ENCODE measurements at regions not wholly inside any gene's neighbourhood (a gene's known extent, or its start where the extent isn't known, plus 50 kb on each side); places are given as distances from the start of the nearest gene placed in this dataset.

DNA sequence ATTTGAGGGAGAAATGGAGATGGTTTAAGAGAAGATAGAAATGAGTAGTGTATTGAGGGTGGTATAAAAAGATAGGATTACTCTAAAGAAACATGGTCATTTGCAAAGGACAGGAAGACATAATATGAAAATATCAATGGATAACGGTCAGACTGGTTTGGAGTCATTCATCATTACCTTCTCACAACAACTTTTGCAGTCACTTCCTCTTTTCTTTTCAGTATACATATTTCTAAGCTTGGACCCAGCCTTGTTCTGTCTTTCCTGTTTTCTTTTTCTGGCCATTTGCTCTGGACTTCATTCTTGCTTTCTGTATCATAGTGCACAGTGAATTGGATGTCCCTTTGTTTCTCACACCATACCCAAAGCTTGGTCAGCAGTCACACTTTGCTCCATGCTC, 966.5 kb upstream of the TYRP1 start:
- ChIA-PET CTCF (no interaction called here), POLR2A (ENCODE audit: unreplicated experiment) (no interaction called here)
- no CpG with 5 or more reads among the region's 1 CpG for WGBS, 2 experiments (ENCODE audit: extremely low coverage in 2 of 2, insufficient read length in 1 of 2)

More for the DNA sequence above, 966.5 kb upstream of the TYRP1 start:
- Histone ChIP-seq H3K27ac (ENCODE audit: insufficient read depth, low read length) (no peak overlapping the region), H4K20me1 (ENCODE audit: insufficient read depth, low read length) (no peaks in the 10 kb centered on the region), H2AK5ac (ENCODE audit: low read depth, low read length) (no peak overlapping the region), H2BK120ac (ENCODE audit: low read depth, low read length) (no peak overlapping the region), H3K36me3 (ENCODE audit: control insufficient read depth, insufficient read depth, low read length) (no peaks in the 10 kb centered on the region), H3K9me1 (ENCODE audit: insufficient read depth, low read length) (no peaks in the 10 kb centered on the region), H3K4me3 (ENCODE audit: insufficient read depth, low read depth, low read length) (no peak overlapping the region), H2BK20ac (ENCODE audit: low read depth, low read length) (no peak overlapping the region), H2BK15ac (ENCODE audit: low read depth, low read length) (no peak overlapping the region), H2BK5ac (ENCODE audit: low read depth, low read length, poor library complexity, severe bottlenecking) (no peak overlapping the region), H3K4me2 (ENCODE audit: low read depth, low read length) (no peak overlapping the region), H3K23ac (ENCODE audit: low read depth, low read length) (no peak overlapping the region), H4K91ac (ENCODE audit: insufficient read depth, low read depth, low read length) (no peak overlapping the region), H3K4me1 (ENCODE audit: control insufficient read depth, insufficient read depth, low read length) (no peaks in the 10 kb centered on the region), H2AFZ (replicated peaks; ENCODE audit: low read length, poor library complexity) (no peak overlapping the region), H3K9ac (ENCODE audit: low read depth, low read length) (no peak overlapping the region), H3K79me1 (ENCODE audit: low read depth in 1 of 2, low read length in 2 of 2) (no peaks in the 10 kb centered on the region), H3K27me3 (ENCODE audit: control insufficient read depth, insufficient read depth, low read length) (no peaks in the 10 kb centered on the region), H4K8ac (ENCODE audit: low read depth in 2 of 2, low read length in 2 of 2) (no peak overlapping the region), H3K18ac (ENCODE audit: low read depth, low read length) (no peak overlapping the region), H3K4ac (ENCODE audit: low read depth, low read length) (no peak overlapping the region), H4K5ac (ENCODE audit: low read depth, low read length) (no peak overlapping the region), H3K56ac (ENCODE audit: extremely low read depth, insufficient read depth, low read length) (no peak overlapping the region), H3K14ac (replicated peaks; ENCODE audit: low read depth, low read length) (no peak overlapping the region), H2AK9ac (replicated peaks; ENCODE audit: low read depth, low read length, poor library complexity) (no peak overlapping the region), H3K9me3 (ENCODE audit: control insufficient read depth, insufficient read depth, low read length) (peaks cover 5% of the 10 kb centered on the region)
- DNase-seq (no peak), ATAC-seq (ENCODE audit: low read depth) (no peak)
- intact Hi-C loops (cut with micrococcal nuclease), result no loop called here
- TF ChIP-seq POLR2A (IDR thresholded peaks at IDR 0.05; ENCODE audit: low read depth, low read length), result no peak
- no peak for TF ChIP-seq RAD21 (IDR thresholded peaks at IDR 0.05; ENCODE audit: low read length)
- TF ChIP-seq, protein P1, sequence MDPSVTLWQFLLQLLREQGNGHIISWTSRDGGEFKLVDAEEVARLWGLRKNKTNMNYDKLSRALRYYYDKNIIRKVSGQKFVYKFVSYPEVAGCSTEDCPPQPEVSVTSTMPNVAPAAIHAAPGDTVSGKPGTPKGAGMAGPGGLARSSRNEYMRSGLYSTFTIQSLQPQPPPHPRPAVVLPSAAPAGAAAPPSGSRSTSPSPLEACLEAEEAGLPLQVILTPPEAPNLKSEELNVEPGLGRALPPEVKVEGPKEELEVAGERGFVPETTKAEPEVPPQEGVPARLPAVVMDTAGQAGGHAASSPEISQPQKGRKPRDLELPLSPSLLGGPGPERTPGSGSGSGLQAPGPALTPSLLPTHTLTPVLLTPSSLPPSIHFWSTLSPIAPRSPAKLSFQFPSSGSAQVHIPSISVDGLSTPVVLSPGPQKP (IDR thresholded peaks at IDR 0.05; ENCODE audit: borderline replicate concordance, low read depth, low read length), result no peak
- no peak for TF ChIP-seq BHLHE40 (IDR thresholded peaks at IDR 0.05; ENCODE audit: low read depth, low read length)
- TF ChIP-seq RCOR1 (IDR thresholded peaks at IDR 0.05; ENCODE audit: insufficient replicate concordance, low read length), result no peak
- no peak for TF ChIP-seq MAFK (IDR thresholded peaks at IDR 0.05; ENCODE audit: low read depth, low read length)
- TF ChIP-seq, protein P2, sequence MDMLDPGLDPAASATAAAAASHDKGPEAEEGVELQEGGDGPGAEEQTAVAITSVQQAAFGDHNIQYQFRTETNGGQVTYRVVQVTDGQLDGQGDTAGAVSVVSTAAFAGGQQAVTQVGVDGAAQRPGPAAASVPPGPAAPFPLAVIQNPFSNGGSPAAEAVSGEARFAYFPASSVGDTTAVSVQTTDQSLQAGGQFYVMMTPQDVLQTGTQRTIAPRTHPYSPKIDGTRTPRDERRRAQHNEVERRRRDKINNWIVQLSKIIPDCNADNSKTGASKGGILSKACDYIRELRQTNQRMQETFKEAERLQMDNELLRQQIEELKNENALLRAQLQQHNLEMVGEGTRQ (IDR thresholded peaks at IDR 0.05; ENCODE audit: low read depth, low read length), result no peak
- no peak for TF ChIP-seq MAZ (IDR thresholded peaks at IDR 0.05; ENCODE audit: borderline replicate concordance, low read depth, low read length)
- no peak for TF ChIP-seq SMC3 (IDR thresholded peaks at IDR 0.05; ENCODE audit: low read depth, low read length)
- TF ChIP-seq, protein P3, sequence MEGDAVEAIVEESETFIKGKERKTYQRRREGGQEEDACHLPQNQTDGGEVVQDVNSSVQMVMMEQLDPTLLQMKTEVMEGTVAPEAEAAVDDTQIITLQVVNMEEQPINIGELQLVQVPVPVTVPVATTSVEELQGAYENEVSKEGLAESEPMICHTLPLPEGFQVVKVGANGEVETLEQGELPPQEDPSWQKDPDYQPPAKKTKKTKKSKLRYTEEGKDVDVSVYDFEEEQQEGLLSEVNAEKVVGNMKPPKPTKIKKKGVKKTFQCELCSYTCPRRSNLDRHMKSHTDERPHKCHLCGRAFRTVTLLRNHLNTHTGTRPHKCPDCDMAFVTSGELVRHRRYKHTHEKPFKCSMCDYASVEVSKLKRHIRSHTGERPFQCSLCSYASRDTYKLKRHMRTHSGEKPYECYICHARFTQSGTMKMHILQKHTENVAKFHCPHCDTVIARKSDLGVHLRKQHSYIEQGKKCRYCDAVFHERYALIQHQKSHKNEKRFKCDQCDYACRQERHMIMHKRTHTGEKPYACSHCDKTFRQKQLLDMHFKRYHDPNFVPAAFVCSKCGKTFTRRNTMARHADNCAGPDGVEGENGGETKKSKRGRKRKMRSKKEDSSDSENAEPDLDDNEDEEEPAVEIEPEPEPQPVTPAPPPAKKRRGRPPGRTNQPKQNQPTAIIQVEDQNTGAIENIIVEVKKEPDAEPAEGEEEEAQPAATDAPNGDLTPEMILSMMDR (conservative IDR thresholded peaks at IDR 0.05; ENCODE audit: low read depth, low read length), result no peak
- no peak for TF ChIP-seq RFX5 (IDR thresholded peaks at IDR 0.05; ENCODE audit: low read depth, low read length)
- no peak for TF ChIP-seq CEBPB (IDR thresholded peaks at IDR 0.05; ENCODE audit: low read depth, low read length)
- no peak for TF ChIP-seq MXI1 (IDR thresholded peaks at IDR 0.05; ENCODE audit: borderline replicate concordance, low read depth, low read length)
- no peak for TF ChIP-seq CHD1 (IDR thresholded peaks at IDR 0.05; ENCODE audit: low read depth, low read length)
- TF ChIP-seq NFE2L2 (IDR thresholded peaks at IDR 0.05; ENCODE audit: low read depth, low read length), result no peak
- no peak for TF ChIP-seq FOS (IDR thresholded peaks at IDR 0.05; ENCODE audit: low read depth, low read length)
- in situ Hi-C loops (cut with MboI; ENCODE audit: low sequenced_read_pairs), result no loop called here
- dilution Hi-C loops (cut with HindIII; ENCODE audit: low sequenced_read_pairs, unreplicated experiment), result no loop called here
- BruUV-seq (replicated peaks), result no TSS peak

Data from IMR-90 (cell line).